Right renal pelvis (tissue), 4 donors: ENCODE measurements at regions not wholly inside any gene's neighbourhood (a gene's known extent, or its start where the extent isn't known, plus 50 kb on each side); places are given as distances from the start of the nearest gene placed in this dataset.

Experiments
- DNase-seq, 4 donors: peaks; one replicate each; pipeline ENCODE4 v3.0.0-alpha.2; 2013; ENCODE audit warnings: low read depth in 4 of 4, low spot score in 3 of 4, missing footprints in 1 of 4

GRCh38 chr11:38100836-38101462, 1502.9 kb upstream of the RAG2 start:
- DNase-seq: no peak

GRCh38 chr11:38095268-38095667, 1497.2 kb upstream of the RAG2 start:
- DNase-seq: no peak

- no peak for DNase-seq
Measured at GRCh38 chr11:38089726-38090125, 1491.7 kb upstream of the RAG2 start.

- DNase-seq: no peak
Measured at GRCh38 chr11:38060920-38061319, 1462.9 kb upstream of the RAG2 start.

GRCh38 chr11:38060136-38060535, 1462.1 kb upstream of the RAG2 start:
- DNase-seq: no peak

- DNase-seq: no peak
Measured at GRCh38 chr11:38046571-38047135, 1448.6 kb upstream of the RAG2 start.

- DNase-seq: no peak
Measured at GRCh38 chr11:38043060-38043459, 1445.0 kb upstream of the RAG2 start.

GRCh38 chr11:38038777-38039176, 1440.7 kb upstream of the RAG2 start:
- DNase-seq: no peak

- DNase-seq: no peak
Measured at GRCh38 chr11:38019072-38019775, 1421.2 kb upstream of the RAG2 start.

- DNase-seq: peak in 1 of 4 donors; percentile 1
Measured at GRCh38 chr11:38014405-38014804, 1416.4 kb upstream of the RAG2 start.

GRCh38 chr11:38013157-38013556, 1415.1 kb upstream of the RAG2 start:
- DNase-seq: no peak

GRCh38 chr11:38011496-38011895, 1413.5 kb upstream of the RAG2 start:
- no peak for DNase-seq

GRCh38 chr11:38009932-38010331, 1411.9 kb upstream of the RAG2 start:
- DNase-seq: no peak

GRCh38 chr11:38006466-38006865, 1408.4 kb upstream of the RAG2 start:
- DNase-seq: no peak

- DNase-seq: no peak
Measured at GRCh38 chr11:38005597-38005996, 1407.6 kb upstream of the RAG2 start.

- DNase-seq: no peak
Measured at GRCh38 chr11:37999171-37999570, 1401.1 kb upstream of the RAG2 start.

GRCh38 chr11:37995886-37996285, 1397.8 kb upstream of the RAG2 start:
- no peak for DNase-seq

GRCh38 chr11:37988031-37988430, 1390.0 kb upstream of the RAG2 start:
- DNase-seq: no peak

GRCh38 chr11:37984991-37985390, 1387.0 kb upstream of the RAG2 start:
- DNase-seq: no peak

- no peak for DNase-seq
Measured at GRCh38 chr11:37978647-37979046, 1380.6 kb upstream of the RAG2 start.

GRCh38 chr11:37973941-37974340, 1375.9 kb upstream of the RAG2 start:
- no peak for DNase-seq

GRCh38 chr11:37972691-37973090, 1374.7 kb upstream of the RAG2 start:
- no peak for DNase-seq
